WERI-Rb-1 (cell line): ENCODE measurements at regions not wholly inside any gene's neighbourhood (a gene's known extent, or its start where the extent isn't known, plus 50 kb on each side); places are given as distances from the start of the nearest gene placed in this dataset.

Experiments used
- DNase-seq: peaks from one replicate; pipeline ENCODE4 v3.0.0-alpha.2; 2020
- H3K27ac ChIP-seq: fragments of 250-450 bp; sonication (Bioruptor Pico); 2 replicates; pipeline ENCODE4 v1.5.1; 2020; ENCODE audit warnings: mild to moderate bottlenecking, moderate library complexity
- H3K27me3 ChIP-seq: fragments of 250-450 bp; sonication (Bioruptor Pico); 2 replicates; pipeline ENCODE4 v1.5.1; 2021; ENCODE audit warnings: mild to moderate bottlenecking, low read depth, moderate library complexity; ENCODE audit not compliant: insufficient read depth, severe bottlenecking
- H3K36me3 ChIP-seq: fragments of 250-450 bp; sonication (Bioruptor Pico); 2 replicates; pipeline ENCODE4 v1.5.1; 2020; ENCODE audit warnings: mild to moderate bottlenecking, moderate library complexity
- H3K4me3 ChIP-seq: 2 replicates; pipeline ENCODE4 v1.5.1; 2011; ENCODE audit warnings: low read depth, mild to moderate bottlenecking, control low read depth, low read length
- H3K9me3 ChIP-seq: fragments of 250-450 bp; sonication (Bioruptor Pico); 2 replicates; pipeline ENCODE4 v1.5.1; 2021; ENCODE audit warnings: mild to moderate bottlenecking, moderate library complexity; ENCODE audit not compliant: severe bottlenecking
- TF ChIP-seq, protein P1 (sequence below): IDR thresholded peaks from 2 replicates; pipeline ENCODE4 v1.5.1; 2011; ENCODE audit warnings: low read depth, mild to moderate bottlenecking, control low read depth, inconsistent platforms, low read length

DNA sequence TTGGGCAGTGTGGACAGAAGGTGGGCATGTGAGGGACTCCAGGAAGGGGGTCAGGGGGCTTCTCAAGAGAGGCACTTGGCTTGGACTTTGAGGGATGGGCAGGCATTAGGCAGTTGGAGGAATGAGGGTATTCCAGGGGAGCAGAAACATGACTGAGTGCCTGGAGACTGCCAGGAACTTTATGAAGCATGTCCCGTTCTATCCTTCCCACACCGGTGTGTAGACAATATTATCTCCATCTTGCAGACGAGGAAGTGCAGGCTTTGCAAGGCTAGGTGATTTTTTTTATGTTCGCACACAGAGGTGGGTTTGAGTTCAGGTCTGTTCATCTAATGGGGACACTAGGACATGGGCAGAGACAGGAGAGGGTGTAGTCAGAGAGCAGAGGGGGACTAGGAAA, 162.7 kb downstream of the RPS24 start:
- no peaks in the 10 kb centered on the region for H3K36me3 ChIP-seq
- DNase-seq: no peak
- no peak overlapping the region for H3K4me3 ChIP-seq
- no peak overlapping the region for H3K27ac ChIP-seq
- TF ChIP-seq, protein P1, sequence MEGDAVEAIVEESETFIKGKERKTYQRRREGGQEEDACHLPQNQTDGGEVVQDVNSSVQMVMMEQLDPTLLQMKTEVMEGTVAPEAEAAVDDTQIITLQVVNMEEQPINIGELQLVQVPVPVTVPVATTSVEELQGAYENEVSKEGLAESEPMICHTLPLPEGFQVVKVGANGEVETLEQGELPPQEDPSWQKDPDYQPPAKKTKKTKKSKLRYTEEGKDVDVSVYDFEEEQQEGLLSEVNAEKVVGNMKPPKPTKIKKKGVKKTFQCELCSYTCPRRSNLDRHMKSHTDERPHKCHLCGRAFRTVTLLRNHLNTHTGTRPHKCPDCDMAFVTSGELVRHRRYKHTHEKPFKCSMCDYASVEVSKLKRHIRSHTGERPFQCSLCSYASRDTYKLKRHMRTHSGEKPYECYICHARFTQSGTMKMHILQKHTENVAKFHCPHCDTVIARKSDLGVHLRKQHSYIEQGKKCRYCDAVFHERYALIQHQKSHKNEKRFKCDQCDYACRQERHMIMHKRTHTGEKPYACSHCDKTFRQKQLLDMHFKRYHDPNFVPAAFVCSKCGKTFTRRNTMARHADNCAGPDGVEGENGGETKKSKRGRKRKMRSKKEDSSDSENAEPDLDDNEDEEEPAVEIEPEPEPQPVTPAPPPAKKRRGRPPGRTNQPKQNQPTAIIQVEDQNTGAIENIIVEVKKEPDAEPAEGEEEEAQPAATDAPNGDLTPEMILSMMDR: no peak
- H3K9me3 ChIP-seq: peaks cover 13% of the 10 kb centered on the region
- no peaks in the 10 kb centered on the region for H3K27me3 ChIP-seq

DNA sequence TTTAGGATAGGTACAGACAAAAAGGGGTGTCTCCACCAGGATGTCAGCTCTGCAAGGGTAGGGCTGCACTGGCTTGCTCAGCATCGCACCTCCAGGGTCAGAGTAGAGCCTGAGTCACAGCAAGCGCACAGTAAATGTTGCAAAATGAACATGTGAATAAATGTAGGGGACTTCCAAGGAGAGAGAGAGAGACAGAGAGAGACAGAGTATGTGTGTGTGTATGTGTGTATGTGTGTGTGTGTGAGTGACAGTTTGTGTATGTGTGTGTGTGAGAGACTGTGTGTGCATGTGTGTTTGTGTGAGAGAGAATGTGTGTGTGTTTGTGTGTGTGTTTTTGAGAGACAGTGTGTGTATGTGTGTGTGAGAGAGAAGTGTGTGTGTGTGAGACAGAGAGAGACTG, 163.3 kb downstream of the RPS24 start:
- peak overlapping the region; percentile 56 for H3K27ac ChIP-seq

DNA sequence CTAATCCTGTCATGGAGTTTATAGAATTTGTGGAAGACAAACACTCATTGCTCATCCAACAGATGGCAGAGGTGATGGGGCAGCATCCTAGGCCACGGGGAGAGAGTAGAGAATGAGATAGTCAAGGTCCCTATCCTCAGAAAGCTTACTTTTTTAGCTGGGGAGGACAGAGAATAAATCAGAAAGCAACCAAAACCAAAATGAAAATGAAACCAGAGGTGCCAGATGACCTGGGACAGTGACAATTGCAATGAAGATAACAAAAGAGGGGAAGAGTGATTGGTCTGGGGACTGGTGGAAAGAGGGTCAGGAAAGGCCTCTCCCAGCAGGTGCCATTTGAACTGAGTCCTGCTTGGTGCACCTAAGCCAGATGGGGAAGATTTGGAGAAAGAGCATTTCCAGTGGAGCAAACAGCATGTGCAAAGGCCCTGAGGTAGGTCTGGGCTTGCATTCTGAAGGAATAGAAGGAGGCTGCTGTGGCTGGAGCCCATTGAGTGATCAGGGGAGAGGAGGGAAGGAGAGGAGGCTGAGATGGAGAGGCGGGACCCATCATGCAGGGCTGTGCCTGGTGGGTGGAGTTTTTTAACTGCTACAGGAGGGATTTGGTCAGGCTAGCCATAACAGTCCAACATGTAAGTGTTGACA, 164.1 kb downstream of the RPS24 start:
- TF ChIP-seq, protein P1: no peak
- no peak overlapping the region for H3K4me3 ChIP-seq
- peak overlapping the region; percentile 56 for H3K27ac ChIP-seq
- DNase-seq: peak; percentile 44
- H3K36me3 ChIP-seq: no peaks in the 10 kb centered on the region
- no peaks in the 10 kb centered on the region for H3K27me3 ChIP-seq
- H3K9me3 ChIP-seq: peaks cover 13% of the 10 kb centered on the region

More for the DNA sequence above, 163.3 kb downstream of the RPS24 start:
- TF ChIP-seq, protein P1: no peak
- Histone ChIP-seq H3K9me3 (peaks cover 13% of the 10 kb centered on the region), H3K27me3 (no peaks in the 10 kb centered on the region), H3K36me3 (no peaks in the 10 kb centered on the region), H3K4me3 (no peak overlapping the region)
- DNase-seq: no peak

DNA sequence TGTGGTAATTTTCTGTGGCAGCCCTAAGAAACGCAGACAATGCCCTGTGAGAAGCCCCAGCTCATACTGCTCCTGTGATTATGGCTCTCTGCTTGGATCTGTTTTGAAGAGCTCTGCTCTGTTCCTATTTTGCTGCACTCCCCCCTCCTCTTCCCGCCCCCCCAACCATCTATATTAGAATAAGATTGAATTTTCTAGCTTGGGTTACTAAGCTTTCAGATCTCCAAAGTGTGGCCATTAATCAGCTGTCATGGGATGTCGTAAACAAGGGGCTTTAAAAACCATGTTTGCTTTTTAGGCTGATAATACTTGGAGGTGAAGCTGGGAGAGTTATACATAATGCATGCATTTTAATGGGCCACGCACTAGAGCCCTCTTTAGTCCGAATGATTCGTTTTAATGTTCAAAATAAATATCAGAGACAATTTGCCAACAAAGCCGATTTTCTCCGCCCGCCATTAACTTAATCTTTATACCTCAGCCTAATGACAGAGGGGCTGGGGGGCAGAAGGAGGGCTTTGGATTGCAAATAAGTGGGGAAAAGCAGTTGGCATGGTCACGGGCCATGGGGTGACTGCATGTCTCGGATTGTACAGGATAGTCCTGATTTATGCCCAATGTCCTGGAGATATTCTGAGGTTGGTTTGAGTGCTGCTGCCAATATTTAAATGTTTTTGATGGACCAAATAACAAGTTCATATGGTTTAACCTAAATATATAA, 165.5 kb downstream of the RPS24 start:
- Histone ChIP-seq H3K27ac (peak overlapping the region; percentile 56), H3K27me3 (no peaks in the 10 kb centered on the region), H3K9me3 (peaks cover 3% of the 10 kb centered on the region), H3K36me3 (no peaks in the 10 kb centered on the region), H3K4me3 (peak overlapping the region; percentile 16)
- DNase-seq: peak; percentile 83
- TF ChIP-seq, protein P1: no peak

DNA sequence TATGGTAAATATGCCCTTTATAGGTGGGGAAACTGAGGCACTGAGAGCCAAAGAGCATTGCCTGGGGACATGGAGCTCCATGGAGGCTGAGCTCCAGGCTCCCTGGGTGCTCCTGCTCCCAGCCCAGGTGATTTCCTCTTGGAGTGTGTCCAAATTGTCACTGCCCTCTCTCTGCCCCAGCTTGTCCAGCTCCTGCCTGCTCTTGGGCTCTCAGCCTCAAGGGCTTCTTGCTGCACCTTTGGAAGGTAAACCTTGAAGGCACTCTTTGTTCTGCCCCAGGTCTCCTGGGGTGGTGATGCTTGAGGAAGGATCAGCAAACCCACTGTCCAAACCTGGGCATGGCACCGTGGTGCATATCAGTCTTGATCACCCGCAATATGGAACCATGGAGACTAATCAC, 166.1 kb downstream of the RPS24 start:
- Histone ChIP-seq H3K36me3 (no peaks in the 10 kb centered on the region), H3K4me3 (no peak overlapping the region), H3K27ac (peak overlapping the region; percentile 56), H3K27me3 (no peaks in the 10 kb centered on the region), H3K9me3 (peaks cover 3% of the 10 kb centered on the region)
- TF ChIP-seq, protein P1: no peak
- DNase-seq: no peak

DNA sequence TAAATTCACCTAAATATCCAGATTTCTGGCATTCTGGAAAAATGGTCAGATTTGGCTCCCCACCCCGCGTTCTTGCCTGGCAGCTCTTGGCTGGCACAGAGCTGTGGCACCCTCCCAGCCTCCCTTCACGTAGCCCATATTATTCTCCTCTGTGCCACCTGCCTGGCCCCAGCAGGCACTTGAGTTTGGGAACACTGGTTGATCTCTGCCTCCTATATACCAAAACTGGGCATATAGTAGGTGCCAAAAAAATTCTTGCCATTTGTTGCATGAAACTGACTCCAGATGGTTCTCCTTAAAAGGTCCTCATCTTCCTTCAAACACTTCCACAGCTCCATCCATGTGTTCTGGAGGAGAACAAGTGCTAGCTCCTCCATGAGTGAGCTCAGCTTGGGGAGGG, 167.0 kb downstream of the RPS24 start:
- no peak for DNase-seq
- H3K4me3 ChIP-seq: no peak overlapping the region

More for the DNA sequence above, 167.0 kb downstream of the RPS24 start:
- H3K27ac ChIP-seq: no peak overlapping the region
- H3K9me3 ChIP-seq: peaks cover 3% of the 10 kb centered on the region
- H3K36me3 ChIP-seq: no peaks in the 10 kb centered on the region
- no peaks in the 10 kb centered on the region for H3K27me3 ChIP-seq
- TF ChIP-seq, protein P1: no peak
